ACHN (cell line): ENCODE measurements at regions not wholly inside any gene's neighbourhood (a gene's known extent, or its start where the extent isn't known, plus 50 kb on each side); places are given as distances from the start of the nearest gene placed in this dataset.
"Not testable (repeated sequence)": the region's sequence is repeated elsewhere in the genome, so short reads cannot be mapped to it uniquely, and the experiment has no call there.

Experiments used
- DNase-seq: peaks from one replicate; pipeline ENCODE4 v3.0.0-alpha.2; 2015
- in situ Hi-C: cut with HindIII; loops from 2 replicates; pipeline ENCODE4 v1.10.0; 2017; ENCODE audit warnings: low sequenced_read_pairs, low pct_ligation_motif_present, low pct_unique_long_range_greater_than_20kb

DNA sequence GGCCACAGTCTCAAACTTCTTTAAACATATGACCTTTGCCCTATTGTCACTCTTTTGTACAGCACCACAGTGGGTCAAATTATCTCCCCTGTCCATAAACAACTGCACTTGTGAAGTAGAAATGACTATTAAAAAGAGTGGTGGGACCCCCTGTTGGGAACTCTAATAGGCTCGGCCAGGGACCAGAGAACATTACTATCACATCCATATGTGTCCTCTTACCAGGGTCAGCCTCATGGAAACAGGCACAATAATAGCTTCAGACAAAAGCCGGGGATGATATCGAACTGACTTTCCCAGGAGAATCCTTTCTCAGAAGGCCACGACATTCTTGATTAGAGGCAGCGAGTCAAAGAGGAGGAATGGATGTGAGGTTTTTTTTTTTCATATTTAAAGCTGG lies 96.6 kb downstream of the NKX2-1 start:
- no peak for DNase-seq
- in situ Hi-C loops, result no loop called here

DNA sequence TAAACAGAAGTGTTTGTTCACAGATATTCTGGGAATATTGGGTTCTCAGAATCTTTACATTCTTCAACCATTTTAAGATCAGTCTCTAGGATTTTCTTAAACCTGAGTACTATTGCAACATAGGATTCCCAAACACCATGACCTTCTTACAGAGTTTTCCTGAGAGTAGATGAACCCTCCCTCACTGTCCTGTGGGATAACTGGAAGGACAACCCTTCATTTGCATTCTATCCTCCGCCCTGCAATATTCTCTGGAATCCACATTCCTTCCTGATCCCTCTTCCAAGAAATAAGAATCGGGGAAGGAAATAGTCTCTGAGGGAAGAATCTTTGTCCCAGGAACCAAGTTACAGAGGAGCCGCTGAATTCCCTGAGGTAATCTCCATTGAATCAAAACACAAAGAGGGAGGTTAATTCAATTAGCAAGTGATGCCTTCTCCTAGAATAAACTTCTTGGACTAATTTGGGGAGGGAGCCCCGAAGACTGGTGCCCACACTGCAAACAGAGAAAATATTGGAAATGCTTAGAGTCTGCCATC lies 99.8 kb upstream of the MBIP start:
- no peak for DNase-seq
- in situ Hi-C loops, result no loop called here

DNA sequence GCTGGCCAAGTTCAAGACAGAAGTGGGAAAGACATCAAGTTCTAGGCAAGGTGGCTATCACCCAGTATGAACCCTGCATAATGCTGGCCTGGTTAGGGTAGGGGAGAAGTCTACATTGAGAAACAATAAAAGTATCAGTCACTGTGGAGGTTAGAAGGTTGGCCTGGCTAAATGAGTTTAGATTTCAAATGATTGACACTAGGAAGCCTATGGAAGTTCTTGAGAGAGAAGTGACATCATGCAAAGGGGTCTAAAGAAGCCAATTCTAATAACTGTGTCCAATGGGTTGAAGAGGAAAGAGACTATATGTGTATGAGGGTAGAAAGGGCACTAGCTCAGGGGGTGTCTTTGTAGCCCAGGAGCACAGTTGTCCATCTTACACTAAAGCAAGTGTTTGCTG lies 98.5 kb upstream of the MBIP start:
- DNase-seq, result no peak
- in situ Hi-C loops, result no loop called here

DNA sequence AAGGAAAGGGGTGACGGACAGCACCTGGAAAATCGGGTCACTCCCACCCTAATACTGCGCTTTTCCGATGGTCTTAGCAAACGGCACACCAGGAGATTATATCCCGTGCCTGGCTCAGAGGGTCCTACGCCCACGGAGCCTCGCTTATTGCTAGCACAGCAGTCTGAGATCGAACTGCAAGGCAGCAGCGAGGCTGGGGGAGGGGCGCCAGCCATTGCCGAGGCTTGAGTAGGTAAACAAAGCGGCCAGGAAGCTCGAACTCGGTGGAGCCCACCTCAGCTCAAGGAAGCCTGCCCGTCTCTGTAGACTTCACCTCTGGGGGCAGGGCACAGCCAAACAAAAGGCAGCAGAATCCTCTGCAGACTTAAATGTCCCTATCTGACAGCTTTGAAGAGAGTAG lies 91.5 kb upstream of the MBIP start:
- DNase-seq, in situ Hi-C loops: not testable (repeated sequence)

DNA sequence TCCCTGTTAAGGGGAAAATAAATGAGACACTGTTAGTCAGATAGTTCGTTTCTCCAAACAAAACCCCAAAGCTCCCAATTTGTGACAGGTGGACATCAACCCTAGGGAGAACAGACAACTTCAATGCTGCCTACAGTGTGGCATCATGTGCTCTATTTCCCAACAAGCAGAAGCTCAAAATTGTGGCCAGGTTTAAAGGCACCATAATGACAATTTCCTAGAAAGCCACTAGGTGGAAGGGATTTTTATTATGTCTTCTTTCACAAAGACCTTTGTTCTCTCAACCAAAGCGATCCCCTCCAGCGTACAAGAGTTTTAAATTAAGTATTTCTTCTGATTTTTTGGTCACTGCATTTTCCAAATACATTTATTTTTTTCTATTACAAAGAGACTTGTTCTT lies 88.0 kb upstream of the MBIP start:
- no peak for DNase-seq

DNA sequence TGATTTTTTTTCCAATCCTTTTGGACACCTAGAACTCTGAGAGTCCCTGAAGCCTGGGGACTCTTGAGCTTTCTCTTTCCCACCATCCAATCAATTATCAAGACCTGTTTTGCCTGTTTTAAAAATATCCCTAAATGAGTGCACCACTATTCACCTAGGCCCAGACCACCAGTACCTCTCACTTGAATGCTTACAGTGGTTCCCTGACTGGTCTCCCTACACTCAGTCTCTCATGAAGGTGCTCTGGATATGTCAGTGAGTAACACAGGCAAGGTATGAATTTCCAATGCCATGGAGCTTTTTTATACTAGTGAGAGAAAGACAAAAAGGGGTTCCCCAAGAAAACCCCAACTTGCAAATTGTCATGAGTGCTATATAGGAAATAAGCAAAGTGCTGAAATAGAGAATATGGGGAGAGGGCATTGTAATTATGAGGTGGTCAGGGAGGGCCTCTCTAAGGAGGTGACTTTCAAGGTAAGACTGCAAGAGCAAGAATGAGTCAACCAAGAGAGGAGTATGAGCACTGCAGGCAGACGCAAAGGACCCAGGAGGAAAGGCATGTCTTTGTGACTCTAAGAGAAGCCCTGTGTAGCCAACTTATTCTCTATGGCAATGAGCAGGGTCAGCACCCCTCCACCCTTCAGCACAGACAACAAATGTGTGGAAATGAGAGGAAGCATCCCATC lies 85.3 kb upstream of the MBIP start:
- DNase-seq, result no peak
- in situ Hi-C loops, result no loop called here

More for the DNA sequence above, 88.0 kb upstream of the MBIP start:
- in situ Hi-C loops, result no loop called here

DNA sequence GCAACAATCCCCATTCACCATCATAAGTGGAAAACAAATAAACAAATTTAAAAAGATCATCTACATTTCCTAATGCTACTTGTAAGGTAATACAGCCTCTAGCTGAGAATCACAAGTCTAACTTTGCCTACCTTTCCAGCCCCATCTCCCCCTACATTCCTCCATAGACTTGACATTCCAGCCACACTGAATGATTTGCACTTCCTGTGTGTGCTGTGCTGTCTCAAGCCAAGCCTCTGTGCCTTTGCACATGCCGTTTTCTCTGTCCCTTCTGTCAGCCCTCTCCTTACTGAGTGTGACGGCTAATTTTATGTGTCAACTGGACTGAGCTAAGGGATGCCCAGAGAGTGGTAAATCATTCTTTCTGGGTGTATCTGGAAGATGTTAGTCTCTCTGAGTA lies 82.4 kb upstream of the MBIP start:
- in situ Hi-C loops, result no loop called here

DNA sequence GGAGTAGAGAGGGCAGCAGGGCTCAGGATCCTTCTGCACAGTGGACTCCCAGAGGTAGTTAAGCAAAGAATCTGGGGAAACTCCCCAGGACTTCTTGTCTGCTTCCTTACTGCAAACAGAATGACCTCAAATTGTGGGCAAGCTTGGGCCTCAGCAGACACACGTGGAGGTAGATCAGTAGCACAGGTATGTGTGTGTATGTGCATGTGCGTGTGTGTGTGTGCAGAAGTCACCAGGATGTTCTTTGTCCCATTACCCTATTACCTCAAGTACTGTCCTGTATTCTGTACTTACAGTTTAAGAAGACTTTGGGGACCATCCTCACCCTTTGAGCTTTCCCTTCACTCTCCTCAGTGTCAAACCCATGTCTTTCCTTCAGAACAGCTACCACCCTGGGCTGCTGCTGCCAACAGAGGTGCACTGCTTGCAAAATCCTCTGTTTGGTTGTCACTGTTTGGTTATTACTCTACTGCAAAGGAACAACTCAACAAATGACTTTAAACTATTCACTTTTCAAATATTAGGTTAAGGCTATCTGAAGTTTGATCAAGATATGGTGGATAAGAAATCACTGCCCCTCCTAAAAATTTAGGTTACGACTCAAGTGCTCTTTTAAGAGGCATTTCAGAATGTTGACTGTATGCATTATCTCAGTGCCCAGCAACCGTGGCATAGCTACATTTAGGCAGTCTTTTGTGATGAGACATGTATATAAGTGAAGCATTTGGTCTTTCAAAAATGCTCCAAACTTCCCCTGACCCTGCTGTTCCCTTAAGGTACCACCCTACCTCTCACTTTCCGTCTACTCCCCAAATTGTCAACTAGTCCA lies 78.2 kb upstream of the MBIP start:
- in situ Hi-C loops, result no loop called here
- no peak for DNase-seq

More for the DNA sequence above, 82.4 kb upstream of the MBIP start:
- DNase-seq, result no peak

DNA sequence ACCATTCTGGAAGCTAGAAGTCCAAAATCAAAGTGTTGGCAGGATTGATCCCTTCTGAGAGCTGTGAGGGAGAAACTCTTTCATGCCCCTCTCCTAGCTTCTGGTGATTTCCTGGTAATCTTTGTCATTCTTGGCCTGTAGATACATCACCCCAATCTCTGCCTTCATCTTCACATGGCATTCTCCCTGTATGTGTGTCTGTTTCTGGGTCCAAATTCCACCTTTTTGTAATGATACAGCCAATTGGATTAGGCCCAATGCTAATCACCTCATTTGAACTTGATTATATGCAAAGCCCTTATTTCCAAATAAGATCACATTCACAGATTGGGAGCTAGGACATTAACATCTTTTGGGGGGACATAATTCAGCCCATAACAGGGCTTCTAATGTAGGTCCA lies 76.9 kb upstream of the MBIP start:
- in situ Hi-C loops, result no loop called here
- no peak for DNase-seq

DNA sequence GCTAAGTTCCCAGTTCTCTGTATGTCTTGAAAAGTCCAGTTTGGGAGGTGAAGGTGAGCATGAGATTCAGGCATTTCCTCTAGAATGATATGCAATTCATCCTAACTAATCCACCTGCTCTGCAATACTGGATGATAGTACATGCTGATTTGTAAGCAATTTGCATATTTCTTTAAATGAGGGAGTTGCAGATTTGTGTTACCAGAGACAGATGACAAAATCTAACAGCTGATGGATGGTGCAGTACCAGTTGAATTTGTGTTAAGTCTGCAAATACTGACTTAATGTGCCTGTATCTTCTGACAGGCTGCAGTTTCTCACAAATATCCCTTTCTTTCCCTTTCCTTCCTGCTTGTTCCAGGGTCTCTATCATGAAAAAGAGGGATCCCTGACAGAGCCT lies 76.4 kb upstream of the MBIP start:
- in situ Hi-C loops, result no loop called here
- no peak for DNase-seq

DNA sequence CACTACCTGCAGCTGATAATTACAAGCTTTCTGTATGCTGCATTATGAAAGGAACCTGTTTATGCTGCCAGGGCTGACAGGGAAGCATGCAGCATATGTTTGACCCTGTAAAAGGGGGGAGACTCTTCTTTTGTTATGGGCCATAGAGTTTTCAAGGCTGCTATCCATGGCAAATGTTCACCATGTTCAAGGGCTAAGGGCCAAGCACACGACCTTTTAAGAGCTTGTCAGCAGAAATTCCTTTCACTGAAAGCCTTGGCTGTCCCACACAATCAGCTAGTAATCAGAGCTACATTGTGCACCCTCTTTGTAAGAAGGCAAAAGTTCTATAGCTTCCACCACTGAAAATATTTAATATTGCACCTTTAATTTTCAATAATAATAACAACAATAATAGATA lies 74.2 kb upstream of the MBIP start:
- no peak for DNase-seq
- in situ Hi-C loops, result no loop called here

DNA sequence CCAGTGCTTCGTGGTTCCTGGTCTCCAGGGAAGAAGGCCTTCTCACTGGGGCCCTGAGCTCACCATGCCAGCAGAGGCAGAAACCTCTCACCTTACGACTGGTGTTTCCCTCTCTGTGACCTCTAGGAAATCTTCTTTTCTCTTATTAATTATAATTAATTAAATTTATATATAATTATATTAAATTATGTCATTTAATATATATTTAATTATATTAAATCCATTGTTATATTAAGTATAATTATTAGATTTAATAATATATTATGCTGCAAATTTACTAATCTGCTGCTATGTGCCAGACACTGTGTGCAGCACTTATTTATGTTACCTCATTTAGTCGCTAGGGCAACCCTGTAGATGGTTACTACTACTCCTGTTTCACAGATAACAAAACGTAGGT lies 70.3 kb upstream of the MBIP start:
- in situ Hi-C loops, result no loop called here
- DNase-seq, result no peak

DNA sequence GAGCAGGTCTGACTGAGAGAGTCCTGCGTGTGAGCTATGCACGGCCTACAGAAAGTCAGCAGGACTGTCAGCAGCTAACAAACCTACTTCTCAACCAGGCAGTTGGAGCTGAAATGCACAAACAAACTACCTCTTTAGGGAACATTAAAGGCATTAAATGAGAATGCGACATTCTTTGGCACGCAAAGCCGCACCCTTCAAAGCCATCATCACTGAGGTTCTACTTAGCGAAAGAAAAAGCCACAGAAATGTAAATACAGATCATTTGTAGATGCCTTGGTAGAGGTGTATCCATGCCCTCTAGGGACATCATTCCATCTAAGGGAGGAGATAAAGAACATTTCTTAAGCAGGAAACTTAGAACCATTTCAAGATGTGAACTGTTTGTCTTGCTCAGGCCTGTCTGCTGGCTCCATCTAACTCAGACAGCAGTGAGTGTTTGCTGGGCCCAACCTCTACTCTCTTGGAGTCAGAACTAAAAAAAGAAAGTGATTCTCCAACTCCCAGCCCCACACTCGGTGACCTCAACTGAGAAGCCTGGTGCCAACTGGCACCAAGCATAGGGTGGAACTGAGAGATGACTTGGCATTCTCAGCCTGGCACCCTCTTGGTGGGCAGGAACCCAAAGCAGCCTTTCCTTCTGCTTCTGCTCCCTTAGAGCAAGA lies 63.5 kb upstream of the MBIP start:
- no peak for DNase-seq
- in situ Hi-C loops, result no loop called here

DNA sequence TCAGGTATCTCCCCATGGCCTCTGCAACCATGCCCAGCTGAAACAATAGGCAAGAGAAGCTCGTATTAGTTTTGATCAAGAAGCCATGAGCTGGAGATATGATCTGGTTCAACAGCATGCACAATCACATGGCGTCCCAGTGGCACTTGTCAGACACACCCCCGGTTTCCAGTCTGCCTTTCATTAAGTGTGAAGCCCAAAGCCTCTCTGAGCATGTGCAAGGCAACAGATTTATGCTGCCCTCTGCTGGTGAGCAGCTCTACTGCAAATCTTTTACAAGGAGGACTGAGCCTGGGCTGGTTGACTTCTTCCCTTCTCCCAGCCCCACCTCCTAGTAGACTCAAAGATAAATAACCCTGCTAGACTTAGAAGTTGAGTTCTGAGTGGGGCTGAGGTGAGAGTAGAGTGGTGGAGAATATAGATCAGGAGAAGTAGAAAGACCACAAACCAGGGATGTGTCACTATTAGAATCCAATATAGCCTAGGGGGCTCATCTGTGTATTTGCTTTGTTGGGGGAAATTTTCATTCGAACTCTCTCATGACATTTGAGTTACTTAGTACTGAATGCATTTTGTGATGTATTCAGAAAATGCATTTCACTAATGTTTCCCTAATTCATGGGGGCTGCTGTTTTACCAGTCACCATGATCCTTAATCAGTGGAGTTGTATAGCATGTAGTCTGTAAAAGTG lies 53.7 kb upstream of the MBIP start:
- in situ Hi-C loops, result no loop called here

More for the DNA sequence above, 53.7 kb upstream of the MBIP start:
- DNase-seq, result peak; percentile 69
